ENCODE measurements at regions not wholly inside any gene's neighbourhood (a gene's known extent, or its start where the extent isn't known, plus 50 kb on each side); places are given as distances from the start of the nearest gene placed in this dataset.

DNA sequence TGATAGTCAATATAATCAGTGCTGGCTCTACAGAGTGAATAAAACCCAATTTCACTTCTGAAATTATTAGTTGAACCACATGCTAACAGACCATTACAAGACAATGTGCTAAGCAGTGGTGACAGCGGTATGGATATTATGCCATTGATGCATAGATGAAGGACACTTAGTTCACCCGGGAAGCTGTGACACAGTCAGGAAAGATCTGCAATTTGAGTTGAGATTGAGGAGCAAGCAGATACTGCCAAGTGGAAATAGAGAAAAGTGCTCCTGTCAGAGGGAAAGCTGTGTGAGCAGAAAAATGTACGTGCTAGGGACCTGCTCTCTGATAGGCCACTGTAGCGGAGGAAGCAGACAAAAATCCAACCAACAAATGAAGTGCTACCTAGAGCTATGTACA, 529.5 kb upstream of the CDH2 start:
- H3K4me3 ChIP-seq (ENCODE audit: low read depth, low read length): no peak overlapping the region
- H3K36me3 ChIP-seq (ENCODE audit: control insufficient read depth, insufficient read depth, low read length): no peaks in the 10 kb centered on the region
- DNase-seq (ENCODE audit: low read depth): no peak
- H3K27me3 ChIP-seq (ENCODE audit: control insufficient read depth, insufficient read depth, low read length): no peaks in the 10 kb centered on the region
- TF ChIP-seq, protein P1, sequence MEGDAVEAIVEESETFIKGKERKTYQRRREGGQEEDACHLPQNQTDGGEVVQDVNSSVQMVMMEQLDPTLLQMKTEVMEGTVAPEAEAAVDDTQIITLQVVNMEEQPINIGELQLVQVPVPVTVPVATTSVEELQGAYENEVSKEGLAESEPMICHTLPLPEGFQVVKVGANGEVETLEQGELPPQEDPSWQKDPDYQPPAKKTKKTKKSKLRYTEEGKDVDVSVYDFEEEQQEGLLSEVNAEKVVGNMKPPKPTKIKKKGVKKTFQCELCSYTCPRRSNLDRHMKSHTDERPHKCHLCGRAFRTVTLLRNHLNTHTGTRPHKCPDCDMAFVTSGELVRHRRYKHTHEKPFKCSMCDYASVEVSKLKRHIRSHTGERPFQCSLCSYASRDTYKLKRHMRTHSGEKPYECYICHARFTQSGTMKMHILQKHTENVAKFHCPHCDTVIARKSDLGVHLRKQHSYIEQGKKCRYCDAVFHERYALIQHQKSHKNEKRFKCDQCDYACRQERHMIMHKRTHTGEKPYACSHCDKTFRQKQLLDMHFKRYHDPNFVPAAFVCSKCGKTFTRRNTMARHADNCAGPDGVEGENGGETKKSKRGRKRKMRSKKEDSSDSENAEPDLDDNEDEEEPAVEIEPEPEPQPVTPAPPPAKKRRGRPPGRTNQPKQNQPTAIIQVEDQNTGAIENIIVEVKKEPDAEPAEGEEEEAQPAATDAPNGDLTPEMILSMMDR (IDR thresholded peaks at IDR 0.05; ENCODE audit: insufficient read depth, low read length, poor library complexity, severe bottlenecking): no peak

DNA sequence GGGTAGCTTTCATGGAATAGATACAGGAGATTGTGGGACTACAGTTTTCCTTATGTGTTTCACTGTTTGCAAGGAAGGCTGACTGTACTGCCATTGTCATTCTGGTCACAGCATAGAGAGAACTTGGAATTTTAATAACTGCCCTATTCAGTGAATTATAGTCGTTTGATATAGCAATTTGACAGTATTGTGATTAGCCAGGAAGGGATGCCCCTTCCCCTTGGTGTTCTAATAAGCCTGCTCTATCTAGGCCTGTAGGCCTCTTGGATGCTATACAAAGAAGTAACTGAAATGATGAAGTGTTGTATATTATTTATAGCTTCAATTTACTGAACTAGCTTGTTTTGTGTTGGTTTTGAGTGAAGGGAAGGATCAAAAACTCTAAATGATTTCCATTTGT, 528.6 kb upstream of the CDH2 start:
- TF ChIP-seq, protein P1 (IDR thresholded peaks at IDR 0.05; ENCODE audit: insufficient read depth, low read length, poor library complexity, severe bottlenecking): no peak
- Histone ChIP-seq H3K27me3 (ENCODE audit: control insufficient read depth, insufficient read depth, low read length) (no peaks in the 10 kb centered on the region), H3K4me3 (ENCODE audit: low read depth, low read length) (no peak overlapping the region), H3K36me3 (ENCODE audit: control insufficient read depth, insufficient read depth, low read length) (no peaks in the 10 kb centered on the region)
- DNase-seq (ENCODE audit: low read depth): no peak

DNA sequence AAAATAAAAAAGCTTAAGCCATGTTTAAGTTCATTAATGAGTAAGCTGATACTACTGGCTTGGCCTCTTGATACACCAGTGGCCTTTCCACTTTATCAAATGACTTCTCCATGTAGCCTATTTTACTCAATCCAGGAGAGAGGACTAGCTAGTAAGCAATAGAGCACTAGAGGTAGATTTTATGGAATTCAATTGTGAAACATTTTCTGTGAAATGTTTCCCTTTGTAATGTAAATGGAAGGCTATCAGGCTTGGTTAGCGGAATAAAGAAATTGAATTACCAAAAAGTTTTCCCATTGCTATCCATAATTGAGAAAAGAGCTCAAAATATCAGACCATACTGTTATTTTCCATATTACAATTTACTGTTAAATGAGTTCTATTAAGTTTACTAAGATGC, 515.4 kb upstream of the CDH2 start:
- DNase-seq (ENCODE audit: low read depth): no peak
- Histone ChIP-seq H3K27me3 (ENCODE audit: control insufficient read depth, insufficient read depth, low read length) (no peaks in the 10 kb centered on the region), H3K36me3 (ENCODE audit: control insufficient read depth, insufficient read depth, low read length) (no peaks in the 10 kb centered on the region), H3K4me3 (ENCODE audit: low read depth, low read length) (no peak overlapping the region)
- TF ChIP-seq, protein P1 (IDR thresholded peaks at IDR 0.05; ENCODE audit: insufficient read depth, low read length, poor library complexity, severe bottlenecking): no peak

DNA sequence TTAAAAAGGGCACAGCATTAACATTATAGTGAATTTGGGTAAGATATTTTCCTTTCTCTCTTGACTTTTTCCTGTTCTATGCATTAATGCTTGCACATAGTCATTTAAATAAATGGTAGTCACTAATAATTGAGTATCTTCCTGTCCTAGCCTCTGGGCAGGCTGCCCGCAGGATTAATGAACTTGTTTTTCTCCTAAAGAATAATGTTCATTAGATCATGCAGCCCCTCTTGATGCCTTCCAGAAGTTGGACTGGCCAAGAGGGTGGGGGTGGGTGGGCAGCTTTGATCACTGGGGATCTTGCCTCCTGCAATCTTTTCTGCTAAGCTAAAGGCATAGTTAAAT, 514.5 kb upstream of the CDH2 start:
- no peak for DNase-seq (ENCODE audit: low read depth)
- no peaks in the 10 kb centered on the region for H3K27me3 ChIP-seq (ENCODE audit: control insufficient read depth, insufficient read depth, low read length)
- H3K36me3 ChIP-seq (ENCODE audit: control insufficient read depth, insufficient read depth, low read length): no peaks in the 10 kb centered on the region
- no peak overlapping the region for H3K4me3 ChIP-seq (ENCODE audit: low read depth, low read length)
- TF ChIP-seq, protein P1 (IDR thresholded peaks at IDR 0.05; ENCODE audit: insufficient read depth, low read length, poor library complexity, severe bottlenecking): no peak

DNA sequence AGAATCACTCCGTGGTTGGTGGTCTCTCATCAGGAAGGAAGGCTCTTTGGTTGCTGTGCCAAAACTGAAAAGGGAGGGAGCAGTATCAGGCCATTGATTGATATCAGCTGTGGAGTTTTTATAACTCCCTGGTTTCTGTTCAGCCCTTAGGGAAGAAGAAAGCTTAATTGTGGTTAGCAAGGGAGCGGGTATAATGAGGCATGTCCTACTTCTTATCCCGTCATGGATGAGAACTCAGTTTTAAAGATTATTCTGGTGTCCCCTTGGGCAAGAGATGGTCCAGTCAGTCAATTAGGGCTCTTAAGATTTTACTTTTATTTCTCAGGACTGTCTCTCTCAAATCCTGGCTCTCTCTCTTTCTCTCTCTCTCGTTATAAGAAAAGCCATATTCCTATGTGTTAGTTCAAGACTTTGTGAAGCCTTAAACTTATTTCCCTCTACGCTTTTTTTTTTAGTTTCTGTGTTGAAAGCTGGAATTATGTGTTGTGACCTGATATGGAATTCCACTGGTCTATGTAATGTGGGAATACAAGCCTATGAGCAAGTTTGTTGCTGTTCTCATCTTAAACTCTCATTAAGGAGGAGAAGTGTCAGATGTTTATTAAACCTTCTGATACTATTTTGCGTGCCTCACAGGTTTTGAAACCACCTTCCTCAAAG, 514.0 kb upstream of the CDH2 start:
- H3K36me3 ChIP-seq (ENCODE audit: control insufficient read depth, insufficient read depth, low read length): no peaks in the 10 kb centered on the region
- no peak for DNase-seq (ENCODE audit: low read depth)
- TF ChIP-seq, protein P1 (IDR thresholded peaks at IDR 0.05; ENCODE audit: insufficient read depth, low read length, poor library complexity, severe bottlenecking): no peak
- no peak overlapping the region for H3K4me3 ChIP-seq (ENCODE audit: low read depth, low read length)
- no peaks in the 10 kb centered on the region for H3K27me3 ChIP-seq (ENCODE audit: control insufficient read depth, insufficient read depth, low read length)

DNA sequence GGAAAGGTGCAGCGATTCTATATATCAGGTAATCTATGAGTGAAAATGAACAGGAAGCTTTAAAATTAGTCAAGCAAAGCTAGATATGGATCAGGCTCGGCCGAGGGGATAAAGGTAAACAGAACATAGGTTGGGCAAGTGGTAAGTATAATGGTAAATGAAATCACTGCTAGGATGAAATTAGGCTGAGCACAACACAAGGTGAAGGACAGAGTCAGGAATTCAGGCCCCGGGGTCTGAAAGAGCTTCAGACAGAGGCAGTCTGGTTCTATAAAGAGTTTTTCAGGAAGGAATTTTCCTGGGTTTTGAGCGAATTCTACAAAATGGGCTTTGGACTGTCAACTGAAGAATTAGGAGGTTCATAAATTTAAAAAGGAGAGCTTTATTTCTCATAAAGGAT, 513.2 kb upstream of the CDH2 start:
- Histone ChIP-seq H3K4me3 (ENCODE audit: low read depth, low read length) (no peak overlapping the region), H3K27me3 (ENCODE audit: control insufficient read depth, insufficient read depth, low read length) (no peaks in the 10 kb centered on the region), H3K36me3 (ENCODE audit: control insufficient read depth, insufficient read depth, low read length) (no peaks in the 10 kb centered on the region)
- TF ChIP-seq, protein P1 (IDR thresholded peaks at IDR 0.05; ENCODE audit: insufficient read depth, low read length, poor library complexity, severe bottlenecking): no peak
- DNase-seq (ENCODE audit: low read depth): no peak
